ACHN (cell line): ENCODE measurements at regions not wholly inside any gene's neighbourhood (a gene's known extent, or its start where the extent isn't known, plus 50 kb on each side); places are given as distances from the start of the nearest gene placed in this dataset.
"Not testable (repeated sequence)": the region's sequence is repeated elsewhere in the genome, so short reads cannot be mapped to it uniquely, and the experiment has no call there.

Experiments used
- DNase-seq: peaks from one replicate; pipeline ENCODE4 v3.0.0-alpha.2; 2015
- in situ Hi-C: cut with HindIII; loops from 2 replicates; pipeline ENCODE4 v1.10.0; 2017; ENCODE audit warnings: low sequenced_read_pairs, low pct_ligation_motif_present, low pct_unique_long_range_greater_than_20kb

DNA sequence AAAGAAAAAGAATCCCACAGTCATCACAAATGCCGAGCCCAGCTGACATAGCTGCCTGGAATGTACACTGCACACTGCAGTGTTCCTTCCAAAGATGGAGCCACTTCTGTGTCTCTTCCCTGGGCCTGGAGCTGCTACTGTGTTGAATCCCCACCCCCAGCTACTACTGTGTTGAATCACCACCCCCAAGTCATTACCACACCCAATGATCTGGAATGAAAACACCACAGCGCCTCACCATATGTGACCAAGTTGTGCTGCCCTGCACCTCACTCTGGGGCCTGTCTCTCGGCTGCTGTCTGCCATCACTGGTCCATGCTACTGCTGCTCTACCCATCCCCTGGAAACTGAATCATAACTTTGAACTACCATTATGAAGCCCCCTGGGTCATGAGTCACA, 861.2 kb downstream of the UQCRFS1 start:
- DNase-seq, result no peak
- in situ Hi-C loops, result no loop called here

DNA sequence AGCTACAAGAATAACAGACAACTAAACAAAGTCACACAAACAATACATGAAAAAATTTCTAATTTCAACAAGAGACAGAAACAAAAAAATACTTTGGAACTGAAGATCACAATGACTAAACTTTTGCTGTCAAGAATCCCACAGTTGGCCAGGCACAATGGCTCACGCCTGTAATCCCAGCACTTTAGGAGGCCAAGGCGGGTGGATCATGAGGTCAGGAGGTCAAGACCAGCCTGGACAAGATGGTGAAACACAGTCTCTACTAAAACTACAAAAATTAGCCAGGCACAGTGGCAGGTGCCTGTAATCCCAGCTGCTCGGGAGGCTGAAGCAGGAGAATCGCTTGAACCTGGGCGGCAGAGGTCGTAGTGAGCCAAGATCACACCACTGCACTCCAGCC, 861.6 kb downstream of the UQCRFS1 start:
- in situ Hi-C loops, result not testable (repeated sequence)

DNA sequence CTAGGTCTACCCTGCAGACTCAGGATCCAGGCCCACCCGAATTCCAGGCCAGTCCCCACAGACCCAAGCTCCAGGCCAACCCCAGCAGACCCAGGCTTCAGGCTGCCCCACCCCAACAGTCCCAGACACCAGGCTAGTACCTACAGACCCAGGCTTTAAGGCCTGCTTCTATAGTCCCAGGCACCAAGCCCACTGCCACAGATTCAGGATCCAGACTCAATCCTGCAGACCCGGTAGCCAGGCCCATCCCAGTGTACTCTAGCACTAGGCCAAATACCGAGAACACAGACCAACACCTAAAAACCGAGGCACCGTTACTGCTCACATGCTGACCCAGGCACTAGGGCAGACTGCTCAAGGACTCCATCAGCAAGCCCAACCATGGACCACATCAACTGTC, 862.3 kb downstream of the UQCRFS1 start:
- no peak for DNase-seq
- in situ Hi-C loops, result no loop called here

More for the DNA sequence above, 861.6 kb downstream of the UQCRFS1 start:
- DNase-seq, result not testable (repeated sequence)

DNA sequence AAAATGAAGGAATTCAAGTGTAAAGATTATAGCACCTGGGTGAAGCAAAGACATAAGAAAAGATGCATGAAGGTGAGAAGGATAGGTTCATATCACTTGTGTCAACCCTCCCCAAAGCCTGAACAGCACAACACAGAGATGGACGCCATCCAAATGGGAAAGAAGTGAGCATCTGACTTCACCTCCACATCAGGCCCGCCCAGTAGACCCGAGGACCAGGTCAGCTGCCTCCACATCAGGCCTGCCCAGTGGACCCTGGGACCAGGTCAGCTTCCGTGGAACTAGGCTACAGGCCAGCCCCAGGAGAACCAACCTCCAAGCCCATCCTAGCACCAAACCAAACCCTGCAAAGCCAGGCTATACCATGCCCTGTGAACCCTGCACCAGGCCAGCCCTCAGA, 862.9 kb downstream of the UQCRFS1 start:
- no peak for DNase-seq
- in situ Hi-C loops, result no loop called here

DNA sequence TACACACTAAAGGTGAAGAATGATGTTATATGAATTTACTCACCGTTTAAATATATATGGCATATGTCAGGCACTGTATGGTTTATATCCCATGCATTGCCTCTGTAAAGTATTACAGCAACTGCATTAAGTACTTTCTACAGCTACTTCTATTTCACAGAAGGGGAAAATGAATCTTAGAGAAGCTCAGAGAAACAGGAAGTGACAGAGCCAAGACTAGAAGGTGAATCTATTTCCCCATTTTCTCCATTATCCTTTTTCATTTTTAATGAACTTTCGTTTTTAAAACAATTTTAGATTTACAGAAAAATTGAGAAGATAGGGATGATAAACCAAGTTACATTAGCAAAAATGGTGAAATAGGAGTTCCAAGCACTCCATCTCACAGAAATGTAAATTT, 863.3 kb downstream of the UQCRFS1 start:
- no peak for DNase-seq
- in situ Hi-C loops, result no loop called here

DNA sequence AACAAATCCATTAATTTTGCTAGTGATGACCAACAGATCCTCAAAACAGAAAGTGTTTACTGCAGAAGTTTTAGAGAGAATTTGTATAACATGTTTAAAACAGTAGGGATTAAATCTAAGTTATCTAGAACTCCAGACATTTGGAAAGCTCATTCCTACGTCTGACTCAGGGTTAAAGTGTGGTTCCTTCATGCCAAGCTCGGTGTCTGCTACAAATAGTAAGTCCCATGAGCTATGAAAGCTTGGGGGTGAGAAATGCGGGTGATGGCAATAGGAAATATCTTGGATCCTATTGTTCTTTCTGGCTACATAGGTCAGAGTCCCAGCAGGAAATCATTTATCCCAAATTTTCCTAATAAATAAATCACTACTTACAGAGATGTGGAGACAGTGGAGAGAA, 867.1 kb downstream of the UQCRFS1 start:
- DNase-seq, result no peak
- in situ Hi-C loops, result no loop called here

DNA sequence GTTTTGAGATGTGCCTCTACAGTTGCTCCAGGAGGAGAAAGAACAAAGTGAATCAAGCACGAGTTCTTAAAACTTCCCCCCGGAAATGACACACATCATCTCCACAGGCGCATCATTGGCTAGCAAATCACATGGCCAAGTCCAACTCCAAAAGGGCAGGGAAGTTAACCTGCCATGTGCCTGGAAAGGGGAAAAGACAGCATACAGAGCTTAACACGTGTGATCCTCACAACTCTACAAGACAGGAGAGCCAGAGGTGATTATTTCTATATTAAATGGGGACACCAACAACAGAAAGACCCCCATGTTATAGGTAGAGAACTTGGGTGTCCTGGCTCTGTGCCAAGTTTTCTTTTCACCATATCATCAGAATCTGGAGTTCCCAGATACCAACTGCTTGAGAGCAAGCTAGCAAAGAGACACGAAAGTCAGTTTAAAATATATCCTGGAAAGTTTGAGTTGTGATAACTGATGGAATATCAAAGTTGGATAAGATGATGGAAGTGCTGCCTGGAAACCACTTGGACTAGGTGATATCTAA, 871.1 kb downstream of the UQCRFS1 start:
- in situ Hi-C loops, result no loop called here
- no peak for DNase-seq

DNA sequence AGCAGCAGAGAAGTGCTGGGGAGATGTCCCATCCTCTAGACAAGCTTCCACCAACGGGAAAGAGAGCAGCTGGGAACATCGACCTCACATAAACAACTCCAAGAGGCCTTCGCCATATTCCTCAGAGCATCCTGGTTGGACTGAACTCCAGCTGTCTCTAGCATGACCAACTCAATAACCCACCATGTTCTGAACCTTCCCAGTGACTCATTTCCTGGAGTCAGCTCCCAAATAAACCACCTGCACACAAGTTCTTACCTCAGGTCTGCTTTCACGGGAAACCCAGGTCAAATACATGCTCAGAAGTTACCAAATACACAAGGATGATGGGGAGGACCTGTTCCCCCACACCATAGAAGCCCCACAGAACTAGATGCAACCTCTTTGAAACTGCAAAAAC, 878.5 kb downstream of the UQCRFS1 start:
- in situ Hi-C loops, result no loop called here
- DNase-seq, result no peak

DNA sequence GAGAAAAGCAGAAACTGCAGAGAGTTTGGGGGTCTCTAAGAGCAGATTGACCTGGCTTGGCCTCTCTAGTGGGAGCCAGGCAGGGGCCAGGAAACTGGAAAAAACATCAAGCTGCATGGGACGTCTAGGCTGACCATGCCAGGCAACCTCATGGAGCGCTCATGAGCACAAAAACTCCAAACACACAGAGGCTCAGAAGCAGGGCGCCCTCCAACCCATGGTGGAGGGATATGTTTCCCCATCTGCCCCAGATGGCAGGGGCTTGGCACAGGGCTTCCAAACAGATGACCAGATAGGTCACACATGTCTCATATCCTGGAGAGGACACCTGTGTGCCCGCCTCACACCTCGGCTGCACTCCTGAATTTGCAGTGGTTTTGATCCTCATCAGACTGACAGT, 879.0 kb downstream of the UQCRFS1 start:
- no peak for DNase-seq

DNA sequence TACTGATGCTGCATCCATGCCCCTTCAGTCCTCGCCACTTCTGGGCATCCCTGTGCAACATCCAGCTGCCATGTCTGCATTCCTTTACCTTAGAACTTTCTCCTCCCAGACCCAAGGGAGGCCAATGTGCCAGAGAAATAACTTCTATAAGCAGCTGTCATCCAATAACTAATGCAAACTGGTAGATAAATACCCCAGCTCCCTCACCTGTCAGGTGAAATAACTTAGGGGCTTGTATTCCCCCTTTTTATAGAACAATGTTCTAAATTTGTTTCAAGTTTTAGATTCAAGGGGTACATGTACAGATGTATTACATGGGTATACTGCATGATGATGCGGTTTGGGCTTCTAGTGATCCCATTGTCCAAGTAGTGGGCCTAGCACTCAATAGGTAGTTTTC, 880.1 kb downstream of the UQCRFS1 start:
- in situ Hi-C loops, result no loop called here
- no peak for DNase-seq

More for the DNA sequence above, 879.0 kb downstream of the UQCRFS1 start:
- in situ Hi-C loops, result no loop called here

DNA sequence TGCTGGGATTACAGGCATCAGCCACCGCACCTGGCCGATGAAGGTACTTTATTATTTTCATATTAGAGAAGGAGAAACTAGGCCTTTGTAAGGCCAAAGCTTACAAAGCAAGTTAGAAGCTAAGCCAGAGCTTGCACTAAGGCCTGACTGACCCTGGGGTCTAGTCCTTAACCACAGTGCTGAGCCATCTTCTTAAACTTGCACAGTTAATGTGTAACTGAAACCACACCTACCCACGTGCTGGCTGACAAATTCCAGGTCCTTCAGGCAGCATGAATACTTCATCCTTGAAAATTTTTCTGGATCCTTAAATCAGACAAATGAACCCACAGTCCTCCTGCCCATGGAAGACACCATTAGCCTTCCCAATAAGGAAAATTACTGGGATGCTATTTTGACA, 880.6 kb downstream of the UQCRFS1 start:
- no peak for DNase-seq
- in situ Hi-C loops, result no loop called here

DNA sequence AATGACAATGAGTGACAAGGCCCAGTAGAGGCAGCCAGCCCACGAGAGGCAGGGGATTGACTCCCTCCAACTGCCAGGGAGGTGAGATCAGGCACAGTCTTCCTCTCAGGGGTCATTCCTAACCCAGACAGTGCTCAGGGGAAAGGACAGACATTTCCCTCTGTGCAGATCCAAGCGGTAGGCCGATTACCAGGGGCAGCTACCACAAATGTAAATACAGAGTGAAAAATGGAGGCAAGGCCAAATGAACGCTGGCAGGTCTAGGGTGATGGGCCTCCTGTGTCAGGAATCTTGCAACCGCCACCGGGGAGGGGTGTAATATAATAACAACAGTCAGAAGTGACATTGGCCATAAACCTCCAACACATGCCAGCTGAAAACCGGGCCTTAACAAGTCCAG, 881.4 kb downstream of the UQCRFS1 start:
- in situ Hi-C loops, result no loop called here

DNA sequence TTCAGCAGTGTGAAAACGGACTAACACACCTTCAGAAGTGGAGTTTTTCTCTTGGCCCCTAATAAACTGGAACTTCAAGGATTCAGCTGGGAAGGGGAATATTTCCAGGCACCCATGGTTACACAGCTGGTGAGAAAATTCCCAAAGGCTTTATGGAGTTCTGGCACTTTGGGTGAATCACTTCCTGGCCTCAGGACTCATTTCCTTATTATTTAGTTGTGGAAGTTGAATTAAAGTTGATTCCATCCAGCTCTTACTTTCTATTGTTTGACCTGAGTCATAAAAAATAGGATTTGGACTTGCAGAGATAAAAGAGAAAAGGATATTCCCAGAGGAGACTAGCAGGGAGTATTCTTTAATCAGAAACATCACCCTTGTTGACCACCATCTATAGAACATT, 882.1 kb downstream of the UQCRFS1 start:
- DNase-seq, result no peak
- in situ Hi-C loops, result no loop called here

More for the DNA sequence above, 881.4 kb downstream of the UQCRFS1 start:
- DNase-seq, result no peak

DNA sequence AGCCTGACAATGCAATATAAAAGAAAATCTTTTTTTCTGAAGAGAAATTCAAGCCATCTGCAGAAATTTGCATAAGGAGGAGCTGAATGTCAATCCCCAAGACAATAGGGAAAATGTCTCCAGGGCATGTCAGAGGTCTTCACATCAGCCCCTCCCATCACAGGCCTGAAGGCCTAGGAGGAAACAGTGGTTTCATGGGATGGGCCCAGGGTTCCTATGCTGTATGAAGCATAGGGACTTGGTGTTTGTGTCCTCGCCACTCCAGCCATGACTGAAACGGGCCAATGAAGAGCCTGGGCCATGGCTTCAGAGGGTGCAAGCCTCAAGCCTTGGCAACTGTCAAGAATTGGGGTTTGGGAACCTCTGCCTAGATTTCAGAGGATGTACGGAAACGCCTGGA, 883.5 kb downstream of the UQCRFS1 start:
- DNase-seq, result no peak
- in situ Hi-C loops, result no loop called here

DNA sequence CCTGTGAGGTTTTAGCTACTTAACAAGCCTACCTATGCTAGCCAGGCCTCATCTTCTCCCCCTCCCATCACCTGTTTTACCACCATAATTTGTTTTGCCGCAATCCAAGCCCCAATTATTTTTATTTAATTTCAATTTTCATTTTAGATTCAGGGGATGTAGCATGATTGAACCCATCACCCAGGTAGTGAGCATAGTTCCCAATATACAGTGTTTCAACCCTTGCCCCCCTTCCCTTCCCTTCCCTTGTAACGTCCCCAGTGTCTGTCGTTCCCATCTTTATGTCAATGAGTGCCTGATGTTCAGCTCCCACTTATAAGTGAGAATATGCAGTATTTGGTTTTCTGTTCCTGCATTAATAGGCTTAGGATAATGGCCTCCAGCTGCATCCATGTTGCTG, 885.0 kb downstream of the UQCRFS1 start:
- no peak for DNase-seq
- in situ Hi-C loops, result no loop called here

DNA sequence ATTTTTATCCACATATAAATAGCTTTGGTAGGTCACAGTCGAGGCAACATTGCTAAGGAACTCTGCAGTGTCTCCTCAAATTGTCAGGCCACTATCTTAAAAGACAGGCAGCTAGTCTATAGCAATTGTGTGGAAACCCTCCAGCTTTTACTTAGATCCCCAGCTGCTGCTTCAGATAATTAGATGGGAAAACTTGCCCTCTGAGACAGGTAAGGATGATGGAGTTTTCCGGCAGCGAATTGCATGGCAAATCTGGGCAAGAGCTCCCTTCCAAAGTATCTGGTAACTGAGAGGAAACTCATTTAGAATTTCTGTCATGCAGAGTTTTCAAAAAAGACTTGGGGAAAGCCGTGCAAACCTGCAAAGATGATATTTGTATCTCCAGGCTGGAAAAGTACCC, 886.2 kb downstream of the UQCRFS1 start:
- DNase-seq, result no peak
- in situ Hi-C loops, result no loop called here

DNA sequence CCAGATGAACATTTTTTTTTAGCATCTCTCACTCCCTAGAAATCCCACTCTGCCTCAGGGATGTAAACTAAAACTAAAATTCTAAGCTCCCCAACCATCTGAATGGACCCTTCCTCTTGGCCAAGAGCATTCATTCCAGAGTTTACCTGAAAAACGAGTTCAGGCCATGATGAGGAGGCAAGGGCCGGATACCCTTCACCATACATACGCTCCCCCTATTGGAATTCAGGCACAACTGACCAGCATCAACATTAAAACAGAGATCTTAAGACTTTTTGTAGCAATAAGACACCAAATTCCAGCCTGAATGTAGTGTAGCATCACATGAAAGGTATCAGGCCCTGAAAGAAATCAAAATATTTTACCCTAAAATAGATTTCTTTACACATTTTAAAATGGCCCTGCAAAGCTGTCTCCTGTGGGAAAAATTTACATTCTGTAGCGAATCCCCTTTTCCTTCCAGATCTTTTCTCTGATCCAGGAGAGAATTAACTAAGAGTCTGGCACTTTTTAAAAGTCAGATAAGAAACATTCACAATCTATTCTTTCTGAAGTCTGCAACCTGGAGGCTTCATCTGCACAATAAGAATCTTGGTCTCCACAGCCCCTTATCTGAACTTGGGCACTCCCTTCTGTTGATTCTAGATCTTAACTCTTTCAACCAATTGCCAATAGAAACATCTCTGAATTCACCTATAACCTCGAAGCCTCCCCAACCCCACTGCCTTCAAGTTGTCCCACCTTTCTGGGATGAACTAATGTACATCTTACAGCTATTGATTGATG, 888.5 kb downstream of the UQCRFS1 start:
- in situ Hi-C loops, result no loop called here
- DNase-seq, result no peak

DNA sequence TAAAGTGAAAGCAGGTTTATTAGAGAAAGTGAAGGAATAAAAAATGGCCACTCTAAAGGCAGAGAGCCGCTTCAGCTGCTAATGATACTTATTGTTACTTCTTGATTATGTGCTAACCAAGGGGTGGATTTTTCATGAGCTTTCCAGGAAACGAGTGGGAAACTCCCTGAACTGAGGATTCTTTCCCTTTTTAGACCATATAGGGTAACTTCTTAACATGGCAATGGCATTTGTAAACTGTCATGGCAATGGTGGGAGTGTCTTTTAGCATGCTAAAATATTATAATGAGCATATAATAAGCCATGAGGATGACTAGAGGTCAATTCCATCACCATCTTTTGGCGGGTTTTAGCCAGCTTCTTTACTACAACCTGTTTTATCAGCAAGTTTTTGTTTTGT, 890.0 kb downstream of the UQCRFS1 start:
- in situ Hi-C loops, result no loop called here
- DNase-seq, result no peak

DNA sequence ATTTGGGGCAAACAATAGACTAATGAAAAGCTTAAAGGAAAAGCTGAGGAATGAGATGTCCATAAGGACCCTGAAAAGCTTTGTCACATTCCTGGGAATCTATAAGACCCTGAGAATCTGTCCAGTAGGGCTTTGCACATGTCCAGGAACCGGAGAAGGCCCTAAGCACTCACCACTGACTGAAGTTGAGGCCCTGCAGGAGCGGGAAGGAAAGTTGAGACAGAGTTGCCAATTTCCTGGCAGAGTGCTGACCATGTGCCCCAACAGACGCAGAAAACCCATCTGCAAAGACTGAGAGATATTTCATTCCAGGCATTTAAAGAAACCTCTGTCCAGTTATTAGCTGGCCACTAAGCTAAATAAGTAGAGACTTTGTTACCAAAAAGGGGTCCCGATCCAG, 890.5 kb downstream of the UQCRFS1 start:
- in situ Hi-C loops, result no loop called here
- no peak for DNase-seq

DNA sequence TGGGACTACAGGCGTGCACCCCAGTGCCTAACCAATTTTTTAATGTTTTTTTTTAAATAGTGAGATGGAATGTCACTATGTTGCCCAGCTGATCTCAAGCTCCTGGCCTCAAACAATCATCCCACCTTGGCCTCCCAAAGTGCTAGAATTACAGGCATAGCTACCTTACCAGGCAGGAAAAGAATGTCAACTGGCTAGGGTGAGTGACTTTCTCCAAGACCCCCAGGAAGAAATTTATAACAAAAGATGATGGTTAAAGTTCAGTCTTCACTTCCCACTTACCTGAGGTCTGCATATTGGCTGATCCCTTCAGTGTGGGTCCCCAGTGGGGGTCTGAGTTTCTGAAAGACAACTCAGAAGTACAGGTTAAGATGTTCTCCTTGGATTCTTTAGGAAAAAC, 893.0 kb downstream of the UQCRFS1 start:
- no peak for DNase-seq
- in situ Hi-C loops, result no loop called here
